ENCODE measurements at regions not wholly inside any gene's neighbourhood (a gene's known extent, or its start where the extent isn't known, plus 50 kb on each side); places are given as distances from the start of the nearest gene placed in this dataset.

DNA sequence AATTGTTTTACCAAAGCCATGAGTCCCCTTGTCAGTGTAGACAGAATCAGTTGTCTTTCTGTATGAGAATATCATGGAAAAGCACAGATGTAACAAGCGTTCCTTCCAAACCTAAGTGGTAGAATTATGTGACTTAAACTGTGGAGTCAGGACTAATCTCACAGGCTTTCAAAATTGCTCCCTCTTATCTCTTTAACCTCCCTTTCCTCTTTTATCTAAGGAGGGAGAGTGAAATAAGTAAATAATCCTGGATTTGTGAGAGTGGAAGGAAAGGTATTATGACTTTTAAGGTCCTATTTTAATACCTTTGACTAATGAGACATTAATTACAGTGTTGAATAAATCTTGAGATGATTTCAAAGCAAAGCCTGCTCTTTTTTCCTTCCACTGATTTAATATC is 52.4 kb upstream of the LIFR start:
- WGBS (ENCODE audit: extremely low coverage, insufficient read length, low lambda C conversion rate), result no CpG with 5 or more reads among the region's 1 CpG
- Histone ChIP-seq H2BK5ac (ENCODE audit: insufficient read length, low read length) (no peak overlapping the region), H4K20me1 (ENCODE audit: control insufficient read depth, insufficient read depth, insufficient read length) (no peaks in the 10 kb centered on the region), H3K18ac (ENCODE audit: insufficient read length, low read depth, low read length) (no peak overlapping the region), H3K79me2 (ENCODE audit: insufficient read depth, low read length) (no peaks in the 10 kb centered on the region), H2BK12ac (ENCODE audit: insufficient read length, low read depth, low read length) (no peak overlapping the region), H3K56ac (ENCODE audit: insufficient read length, low read depth, low read length) (no peak overlapping the region), H3K9me3 (ENCODE audit: control insufficient read depth, low read depth, low read length) (no peaks in the 10 kb centered on the region), H3K23me2 (ENCODE audit: insufficient read length, low read depth, low read length, poor library complexity, severe bottlenecking) (no peaks in the 10 kb centered on the region), H3K14ac (ENCODE audit: insufficient read depth, low read length) (no peak overlapping the region), H4K5ac (ENCODE audit: insufficient read length, low read depth, low read length) (no peak overlapping the region), H2BK120ac (ENCODE audit: low read depth, low read length, poor library complexity, severe bottlenecking) (no peak overlapping the region), H2BK20ac (ENCODE audit: low read depth, low read length, poor library complexity, severe bottlenecking) (no peak overlapping the region), H3K9ac (ENCODE audit: extremely low read depth, insufficient read length, low read length) (no peak overlapping the region), H3K4me2 (ENCODE audit: insufficient read depth, insufficient read length, low read length) (no peak overlapping the region), H4K91ac (ENCODE audit: insufficient read length, low read depth, low read length) (no peak overlapping the region), H3K27ac (ENCODE audit: insufficient read length, low read depth, low read length) (no peak overlapping the region), H3K23ac (ENCODE audit: insufficient read length, low read depth, low read length) (no peak overlapping the region), H3T11ph (ENCODE audit: low read length) (no peak overlapping the region), H2AK5ac (ENCODE audit: insufficient read length, low read length) (no peak overlapping the region), H4K8ac (replicated peaks; ENCODE audit: insufficient read length, low read depth, low read length) (no peak overlapping the region), H3K27me3 (ENCODE audit: insufficient read depth, low read length) (no peaks in the 10 kb centered on the region), H3K4ac (ENCODE audit: low read depth, low read length) (no peak overlapping the region), H3K4me1 (ENCODE audit: insufficient read depth, low read length) (no peaks in the 10 kb centered on the region; the same call in 1 of the 2 replicates), H3K79me1 (ENCODE audit: insufficient read depth, low read depth, low read length, poor library complexity, severe bottlenecking) (no peaks in the 10 kb centered on the region), H2AFZ (ENCODE audit: low read length) (no peak overlapping the region), H2BK15ac (ENCODE audit: low read depth, low read length) (no peak overlapping the region)
- H3K9me3 Mint-ChIP-seq, result no peaks in the 10 kb centered on the region
- no peaks in the 10 kb centered on the region for H3K36me3 Mint-ChIP-seq (ENCODE audit: insufficient read depth in 1 of 3, low read depth in 3 of 3)
- DNase-seq, result no peak
- H3K4me3 Mint-ChIP-seq, result no peak overlapping the region
- H3K27me3 Mint-ChIP-seq (ENCODE audit: low read depth), result no peaks in the 10 kb centered on the region
- TF ChIP-seq, protein P1, sequence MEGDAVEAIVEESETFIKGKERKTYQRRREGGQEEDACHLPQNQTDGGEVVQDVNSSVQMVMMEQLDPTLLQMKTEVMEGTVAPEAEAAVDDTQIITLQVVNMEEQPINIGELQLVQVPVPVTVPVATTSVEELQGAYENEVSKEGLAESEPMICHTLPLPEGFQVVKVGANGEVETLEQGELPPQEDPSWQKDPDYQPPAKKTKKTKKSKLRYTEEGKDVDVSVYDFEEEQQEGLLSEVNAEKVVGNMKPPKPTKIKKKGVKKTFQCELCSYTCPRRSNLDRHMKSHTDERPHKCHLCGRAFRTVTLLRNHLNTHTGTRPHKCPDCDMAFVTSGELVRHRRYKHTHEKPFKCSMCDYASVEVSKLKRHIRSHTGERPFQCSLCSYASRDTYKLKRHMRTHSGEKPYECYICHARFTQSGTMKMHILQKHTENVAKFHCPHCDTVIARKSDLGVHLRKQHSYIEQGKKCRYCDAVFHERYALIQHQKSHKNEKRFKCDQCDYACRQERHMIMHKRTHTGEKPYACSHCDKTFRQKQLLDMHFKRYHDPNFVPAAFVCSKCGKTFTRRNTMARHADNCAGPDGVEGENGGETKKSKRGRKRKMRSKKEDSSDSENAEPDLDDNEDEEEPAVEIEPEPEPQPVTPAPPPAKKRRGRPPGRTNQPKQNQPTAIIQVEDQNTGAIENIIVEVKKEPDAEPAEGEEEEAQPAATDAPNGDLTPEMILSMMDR (conservative IDR thresholded peaks at IDR 0.05), result no peak
- peaks cover 9 to 11% of the 10 kb centered on the region in 2 experiments for H3K4me1 Mint-ChIP-seq
- no peak overlapping the region for H3K27ac Mint-ChIP-seq

All from H9 (cell line).